ENCODE measurements at regions not wholly inside any gene's neighbourhood (a gene's known extent, or its start where the extent isn't known, plus 50 kb on each side); places are given as distances from the start of the nearest gene placed in this dataset.
"Not testable (repeated sequence)": the region's sequence is repeated elsewhere in the genome, so short reads cannot be mapped to it uniquely, and the experiment has no call there.

DNA sequence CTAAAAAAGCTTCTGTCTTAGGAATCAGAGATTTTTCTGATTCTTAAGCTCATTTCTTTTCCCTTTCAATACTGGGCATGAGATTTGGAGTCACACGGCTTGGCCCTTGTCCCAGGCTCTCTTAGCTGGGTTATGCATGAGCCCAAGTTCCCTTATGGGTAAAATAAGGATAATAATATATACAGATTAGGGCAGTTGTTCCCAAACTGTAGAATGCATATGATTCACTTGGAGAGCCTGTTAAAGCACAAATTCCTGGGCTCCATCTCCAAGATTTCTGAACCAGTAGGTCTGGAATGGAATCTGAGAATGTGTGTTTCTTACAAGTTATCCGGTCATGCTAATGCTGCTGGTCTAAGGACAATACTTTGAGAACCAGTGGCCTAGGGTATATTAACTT lies 154.0 kb downstream of the REEP3 start:
- DNase-seq = no peak

DNA sequence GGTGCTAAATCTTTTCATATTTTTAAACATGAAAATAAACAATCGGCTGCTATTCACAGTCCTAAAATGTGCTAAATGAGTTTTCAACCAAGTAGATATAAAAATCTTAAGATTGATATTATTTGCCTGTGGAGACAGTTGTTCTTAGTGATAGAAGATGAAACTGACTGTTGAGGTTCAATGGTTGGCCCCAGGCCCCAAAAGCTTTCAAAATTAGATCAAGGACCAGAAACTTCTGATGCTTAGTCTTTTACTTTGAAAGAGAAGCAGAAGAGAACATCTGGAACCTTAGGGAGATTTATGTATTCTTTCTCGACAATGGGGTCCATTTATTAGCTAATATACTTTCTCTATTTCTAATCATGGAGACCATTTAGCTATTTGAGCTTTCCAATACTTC lies 155.8 kb downstream of the REEP3 start:
- no peak for DNase-seq

DNA sequence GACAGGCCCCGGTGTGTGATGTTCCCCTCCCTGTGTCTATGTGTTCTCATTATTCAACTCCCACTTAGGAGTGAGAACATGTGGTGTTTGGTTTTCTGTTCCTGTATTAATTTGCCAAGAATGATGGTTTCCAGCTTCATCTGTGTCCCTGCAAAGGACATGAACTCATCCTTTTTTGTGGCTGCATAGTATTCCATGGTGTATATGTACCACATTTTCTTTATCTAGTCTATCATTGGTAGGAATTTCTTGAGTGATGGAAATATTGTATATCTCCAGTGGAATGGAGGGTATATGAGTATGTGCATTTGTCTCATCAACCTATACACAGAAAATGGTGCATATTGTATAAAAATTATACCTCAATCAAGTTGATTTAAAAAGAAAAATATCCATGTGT lies 159.3 kb downstream of the REEP3 start:
- DNase-seq = not testable (repeated sequence)

DNA sequence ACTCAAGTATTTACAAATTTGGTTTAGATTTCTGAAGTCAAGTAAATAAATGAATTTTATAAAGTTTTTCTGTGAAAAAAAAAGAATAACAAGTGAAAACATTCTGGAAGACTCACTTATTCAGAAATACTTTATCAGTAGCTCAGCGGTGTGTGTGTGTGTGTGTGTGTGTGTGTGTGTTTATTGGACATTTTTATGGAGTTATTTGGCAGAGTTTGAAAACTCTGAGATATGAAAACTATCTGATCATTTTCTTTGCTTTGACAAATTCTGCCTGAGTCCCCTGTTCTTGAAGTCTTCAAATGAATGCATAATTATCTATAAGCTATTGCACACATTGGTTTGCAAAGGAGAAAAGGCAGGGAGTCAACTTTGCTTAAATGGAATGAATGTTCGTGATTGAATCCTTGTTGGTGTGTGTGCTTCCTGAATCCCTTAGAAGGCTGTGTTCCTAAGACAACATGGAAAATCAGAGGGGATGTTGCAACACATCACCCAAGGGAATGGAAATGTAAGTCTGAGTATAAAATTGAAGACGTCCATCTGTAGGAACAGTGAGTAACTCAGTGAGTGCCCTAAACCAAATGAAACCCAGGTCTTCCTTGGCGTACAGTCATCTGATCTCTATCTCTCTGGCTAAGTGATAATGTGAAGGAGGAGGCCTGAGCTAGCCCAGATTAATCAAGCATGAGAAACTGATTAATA lies 160.9 kb downstream of the REEP3 start:
- DNase-seq = no peak

DNA sequence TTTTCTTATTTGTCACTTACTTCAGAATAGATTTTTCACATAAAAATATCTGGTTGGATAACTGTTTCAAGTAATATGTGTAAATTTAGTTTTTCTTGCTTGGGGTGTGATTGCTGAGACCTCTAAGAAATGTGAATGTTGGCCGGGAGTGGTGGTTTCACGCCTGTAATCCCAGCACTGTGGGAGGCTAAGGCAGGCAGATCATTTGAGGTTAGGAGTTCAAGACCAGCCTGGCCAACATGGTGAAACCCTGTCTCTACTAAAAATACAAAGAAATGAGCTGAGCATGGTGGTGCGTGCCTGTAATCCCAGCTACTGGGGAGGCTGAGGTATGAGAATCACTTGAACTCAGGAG lies 161.5 kb downstream of the REEP3 start:
- DNase-seq = not testable (repeated sequence)

DNA sequence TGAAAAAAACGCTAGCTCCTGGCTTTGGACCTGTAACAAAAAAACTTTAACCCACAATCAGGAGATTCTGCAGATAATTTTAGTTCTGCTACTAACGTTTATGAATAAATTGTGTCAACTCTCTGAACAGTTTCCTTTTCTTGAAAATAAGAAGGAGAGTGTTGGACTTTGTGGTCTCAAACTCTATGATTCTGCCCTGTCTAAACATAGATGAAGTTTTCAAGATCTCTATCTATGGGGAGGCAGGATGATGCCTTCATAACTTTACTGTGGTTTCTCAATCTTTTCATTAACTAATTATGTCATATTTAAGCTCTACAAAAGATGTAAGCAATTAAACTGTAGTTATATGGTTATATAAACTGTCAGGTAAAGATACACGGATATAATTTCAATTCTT lies 162.0 kb downstream of the REEP3 start:
- no peak for DNase-seq

DNA sequence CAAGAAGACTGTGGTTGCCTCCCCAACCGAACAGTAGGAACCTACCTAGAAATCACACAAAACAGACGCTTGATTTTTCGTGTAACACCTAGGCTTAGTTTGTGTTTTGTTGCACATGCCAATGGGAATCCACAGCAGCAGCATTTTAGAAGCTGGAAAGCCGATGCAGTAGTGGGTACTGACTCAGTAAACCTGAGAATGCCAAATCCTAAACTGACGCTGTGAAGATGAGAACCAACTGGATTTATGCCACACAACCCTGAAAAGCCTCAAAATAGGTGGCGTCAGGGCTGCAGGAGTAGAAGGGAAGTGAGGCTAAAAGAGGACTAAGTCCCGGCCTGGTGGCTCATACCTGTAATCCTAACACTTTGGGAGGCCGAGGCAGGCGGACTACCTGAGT lies 162.5 kb downstream of the REEP3 start:
- DNase-seq = no peak

DNA sequence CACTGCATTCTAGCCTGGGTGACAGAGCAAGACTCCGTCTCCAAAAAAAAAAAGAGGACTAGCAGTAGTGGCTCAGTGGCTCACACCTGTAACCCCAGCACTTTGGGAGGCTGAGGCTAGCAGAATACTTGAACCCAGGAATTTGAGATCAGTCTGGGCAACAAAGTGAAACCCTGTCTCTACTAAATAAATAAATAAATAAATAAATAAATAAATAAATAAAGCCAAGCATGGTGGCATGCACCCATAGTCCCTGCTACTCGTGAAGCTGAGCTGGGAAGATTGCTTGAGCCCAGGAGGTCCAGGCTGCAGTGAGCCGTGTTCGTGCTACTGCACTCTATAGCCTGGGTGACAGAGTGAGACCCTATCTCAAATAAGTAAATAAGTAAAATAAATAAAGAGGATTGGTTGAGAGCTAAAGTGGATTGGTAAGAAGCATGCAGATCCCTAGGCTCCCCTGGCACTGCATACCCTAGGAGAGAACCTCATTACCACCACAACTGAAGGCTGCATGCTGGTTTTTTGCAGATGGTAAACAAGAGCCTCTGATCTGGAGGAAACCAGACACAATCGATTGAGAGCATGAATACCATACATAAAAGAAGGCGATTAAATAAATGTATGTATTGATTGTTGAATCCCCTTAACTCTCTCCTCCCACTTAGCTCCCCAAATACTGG lies 163.2 kb downstream of the REEP3 start:
- no peak for DNase-seq

DNA sequence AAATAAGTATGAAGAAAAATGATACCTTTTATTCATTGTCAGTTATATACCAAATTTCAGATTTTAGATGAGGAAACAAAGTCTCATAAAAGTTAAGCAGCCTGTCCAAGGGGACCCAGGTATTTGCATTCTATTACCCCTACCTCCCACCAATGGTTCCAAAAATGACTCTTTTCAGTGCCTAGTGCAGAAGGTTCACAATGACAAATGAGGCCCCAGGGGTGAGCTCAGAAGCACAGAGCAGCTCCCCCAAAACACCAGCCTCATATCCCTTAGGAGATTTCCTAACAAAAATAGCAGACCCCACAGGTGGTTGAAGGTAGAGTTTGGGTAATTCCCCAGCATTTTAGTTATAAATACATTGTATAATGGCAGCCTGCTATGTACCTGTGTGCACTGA lies 168.6 kb downstream of the REEP3 start:
- no peak for DNase-seq

DNA sequence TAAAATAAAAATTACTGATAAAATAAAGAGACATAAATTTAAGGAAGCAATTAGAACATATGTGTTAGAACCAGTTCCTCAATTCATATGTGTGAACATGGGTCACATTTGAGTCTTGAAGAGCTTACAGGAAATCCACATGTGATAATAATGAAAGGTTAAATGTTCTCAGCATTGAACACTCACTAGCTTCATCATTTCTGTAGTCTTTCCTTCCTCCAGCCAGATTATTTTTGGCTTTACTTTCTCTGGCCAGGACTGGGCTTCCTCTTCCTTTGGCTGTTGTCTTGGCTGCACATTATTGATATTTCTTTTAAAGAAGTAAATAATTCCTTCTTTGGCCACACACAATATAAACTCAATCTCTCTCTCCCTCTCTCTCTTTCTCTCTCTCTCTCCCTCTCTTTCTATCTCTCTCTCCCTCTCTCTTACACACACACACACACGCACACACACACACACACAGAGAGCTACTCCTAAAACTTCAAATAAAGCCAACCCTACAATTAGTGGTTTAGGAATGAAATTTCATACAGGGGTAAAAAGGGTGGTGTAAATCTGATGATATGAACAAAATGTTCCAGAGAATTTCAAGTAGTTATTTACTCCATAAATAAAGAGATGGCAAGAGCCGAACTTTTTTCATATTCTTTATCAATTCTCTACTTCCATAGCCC lies 171.2 kb downstream of the REEP3 start:
- DNase-seq = no peak

DNA sequence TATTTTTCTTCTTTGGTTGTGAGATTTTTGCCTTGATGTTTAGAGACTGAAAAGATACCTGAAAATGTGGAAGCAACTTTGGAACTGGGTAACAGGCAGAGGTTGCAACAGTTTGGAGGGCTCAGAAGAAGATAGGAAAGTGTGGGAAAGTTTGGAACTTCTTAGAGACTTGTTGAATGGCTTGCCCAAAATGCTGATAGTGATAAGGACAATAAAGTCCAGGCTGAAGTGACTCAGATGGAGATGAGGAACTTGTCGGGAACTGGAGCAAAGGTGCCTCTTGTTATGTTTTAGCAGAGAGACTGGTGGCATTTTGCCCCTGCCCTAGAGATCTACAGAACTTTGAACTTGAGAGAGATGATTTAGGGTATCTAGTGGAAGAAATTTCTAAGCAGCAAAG lies 171.8 kb downstream of the REEP3 start:
- not testable (repeated sequence) for DNase-seq

DNA sequence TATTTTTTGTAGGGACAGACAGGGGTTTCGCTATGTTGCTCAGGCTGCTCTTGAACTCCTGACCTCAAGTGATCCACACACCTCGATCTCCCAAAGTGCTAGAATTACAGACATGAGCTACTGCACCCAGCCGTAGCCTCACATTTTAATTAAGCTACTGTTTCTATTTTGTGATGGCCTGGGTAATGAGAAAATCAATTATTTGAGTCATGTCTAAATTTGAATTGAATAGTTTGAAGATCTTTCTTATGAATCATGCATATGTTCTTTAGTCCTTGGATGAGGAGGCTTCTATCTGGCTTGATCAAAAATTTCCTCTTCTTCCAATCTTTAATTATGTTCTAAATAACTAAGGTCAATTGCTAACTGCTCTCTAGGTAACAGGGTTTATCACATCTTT lies 175.0 kb downstream of the REEP3 start:
- DNase-seq = no peak

DNA sequence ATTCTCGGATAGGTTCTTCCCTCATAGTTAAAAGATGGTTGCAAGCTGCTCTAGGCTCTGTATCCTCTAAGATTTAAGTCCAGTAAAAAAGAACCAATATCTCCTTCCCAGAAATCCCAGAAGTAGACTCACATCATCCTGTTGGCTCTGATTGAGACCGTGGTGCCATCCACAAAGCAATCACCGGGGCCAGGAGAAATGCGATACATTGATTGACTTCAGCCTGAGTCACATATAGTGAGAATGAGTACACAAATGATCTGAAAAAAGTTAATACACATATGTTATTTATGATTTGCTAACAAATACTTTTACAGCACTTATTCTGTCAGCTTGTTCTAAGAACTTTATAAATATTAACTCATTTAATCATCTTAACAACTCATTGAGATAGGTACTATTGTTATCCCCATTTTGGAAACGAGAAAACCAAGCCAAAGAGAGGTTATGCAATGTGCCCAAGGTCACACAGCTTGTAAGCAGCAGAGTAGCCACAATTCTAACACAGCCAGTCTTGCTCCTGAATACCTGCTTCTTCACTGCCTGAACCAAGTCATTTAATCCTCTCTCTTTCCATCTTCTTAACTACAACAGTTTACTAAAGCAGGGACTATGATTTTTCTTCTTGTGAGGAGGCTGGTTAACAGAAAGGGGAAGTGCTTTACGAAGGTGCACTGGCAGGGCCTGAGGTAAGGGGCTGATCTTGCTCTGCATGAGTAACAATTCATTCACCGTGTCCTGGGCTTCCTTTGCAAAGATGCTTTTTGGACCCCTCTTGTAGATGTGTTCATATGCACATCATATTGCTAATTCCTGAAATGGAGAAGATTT lies 177.0 kb downstream of the REEP3 start:
- DNase-seq = no peak

DNA sequence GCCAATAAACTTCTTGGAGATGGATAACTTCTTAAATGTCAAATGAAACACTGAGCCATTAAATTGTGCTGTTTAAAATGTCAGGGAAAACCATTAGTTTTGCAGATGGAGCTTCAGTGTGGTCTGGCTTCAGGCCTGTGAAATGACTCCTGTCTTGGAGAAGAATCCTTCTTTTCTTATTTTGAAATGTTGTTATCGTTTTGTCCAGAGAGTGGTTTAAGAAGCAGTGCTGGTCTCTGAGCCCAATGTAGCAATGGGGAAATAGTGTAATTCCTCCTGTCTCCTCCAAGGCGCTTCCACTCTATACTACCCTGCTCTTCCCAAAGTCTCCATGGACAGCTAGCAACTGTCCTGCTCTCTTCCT lies 177.6 kb downstream of the REEP3 start:
- DNase-seq = no peak

DNA sequence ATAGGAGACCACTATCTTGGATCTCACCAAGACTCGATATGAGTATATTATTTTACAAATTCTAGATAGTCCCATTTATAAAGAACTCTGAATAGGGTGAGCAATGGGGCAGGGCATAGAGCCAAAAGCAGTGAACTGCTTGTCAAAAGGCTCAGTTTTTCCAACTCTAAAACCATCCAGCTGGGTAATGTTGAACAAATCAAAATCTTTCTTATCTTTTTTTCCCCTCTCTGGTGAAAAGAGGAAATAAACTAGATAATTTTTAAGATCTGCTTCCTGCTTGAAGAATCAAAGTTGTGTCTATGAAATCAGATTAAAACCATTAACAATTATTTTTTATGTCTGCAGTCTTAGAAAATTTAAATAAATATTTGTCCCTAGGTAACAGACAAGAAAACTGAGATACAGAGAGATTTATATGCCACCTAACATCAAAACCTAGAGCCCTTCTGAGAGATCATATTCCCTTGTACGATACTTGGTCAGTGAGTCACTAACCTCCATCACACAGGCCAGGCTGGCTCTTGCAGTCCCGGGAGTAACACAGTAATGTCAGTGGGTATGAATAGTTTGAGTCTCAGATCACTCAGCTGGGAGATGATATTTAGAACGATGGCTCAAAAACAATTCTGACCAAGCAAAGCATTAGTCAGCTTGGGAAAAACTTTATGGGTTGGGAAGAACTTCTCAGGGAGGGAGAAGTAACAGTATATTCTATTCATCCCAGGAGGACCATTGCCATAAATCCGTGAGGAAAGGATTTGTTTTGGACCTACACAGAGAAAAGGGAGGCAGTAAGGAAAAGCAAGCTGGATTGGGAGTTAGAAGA lies 178.8 kb downstream of the REEP3 start:
- no peak for DNase-seq

DNA sequence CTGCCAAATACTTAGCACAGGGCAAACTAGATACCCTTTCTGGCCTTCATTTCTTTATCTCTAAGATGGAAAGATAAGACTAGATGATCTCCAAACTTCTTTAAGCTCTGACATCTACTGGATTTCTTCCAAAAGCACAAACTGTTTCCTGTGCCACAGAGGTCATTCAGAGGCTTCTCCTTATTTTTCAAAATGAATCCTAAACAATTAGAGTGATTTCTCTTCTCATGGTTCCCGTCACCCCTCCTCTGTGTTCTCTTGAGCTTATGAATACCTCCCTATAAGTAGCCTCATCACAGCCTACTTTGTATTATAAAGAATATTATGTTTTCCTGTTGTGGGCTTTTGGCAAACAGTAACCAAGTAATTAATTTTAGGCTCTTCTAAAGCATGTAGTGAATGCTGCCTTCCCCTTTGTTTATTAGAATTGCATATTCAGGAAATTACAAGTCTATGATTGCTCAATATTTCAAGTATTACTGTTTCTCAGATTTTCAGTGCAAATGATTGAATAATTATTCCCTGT lies 179.5 kb downstream of the REEP3 start:
- DNase-seq = no peak

DNA sequence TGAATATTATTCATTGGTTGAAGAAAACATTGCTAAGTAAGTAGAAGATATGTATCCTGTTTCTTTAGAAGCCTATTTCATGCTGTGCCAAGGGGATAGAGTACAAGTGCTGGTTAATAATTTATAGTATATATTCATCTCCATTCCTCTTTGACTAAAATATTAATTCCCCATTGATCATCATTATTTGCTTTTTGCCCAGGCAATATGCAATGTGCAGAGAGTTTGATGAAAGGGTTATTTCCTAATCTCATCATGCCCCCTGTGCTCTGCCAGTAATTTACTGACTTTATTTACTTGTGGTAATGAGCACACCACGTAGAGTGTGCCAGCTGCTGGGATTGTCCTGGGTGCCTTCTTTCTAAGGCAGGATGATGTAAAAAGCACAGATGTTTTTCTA lies 180.9 kb downstream of the REEP3 start:
- no peak for DNase-seq

DNA sequence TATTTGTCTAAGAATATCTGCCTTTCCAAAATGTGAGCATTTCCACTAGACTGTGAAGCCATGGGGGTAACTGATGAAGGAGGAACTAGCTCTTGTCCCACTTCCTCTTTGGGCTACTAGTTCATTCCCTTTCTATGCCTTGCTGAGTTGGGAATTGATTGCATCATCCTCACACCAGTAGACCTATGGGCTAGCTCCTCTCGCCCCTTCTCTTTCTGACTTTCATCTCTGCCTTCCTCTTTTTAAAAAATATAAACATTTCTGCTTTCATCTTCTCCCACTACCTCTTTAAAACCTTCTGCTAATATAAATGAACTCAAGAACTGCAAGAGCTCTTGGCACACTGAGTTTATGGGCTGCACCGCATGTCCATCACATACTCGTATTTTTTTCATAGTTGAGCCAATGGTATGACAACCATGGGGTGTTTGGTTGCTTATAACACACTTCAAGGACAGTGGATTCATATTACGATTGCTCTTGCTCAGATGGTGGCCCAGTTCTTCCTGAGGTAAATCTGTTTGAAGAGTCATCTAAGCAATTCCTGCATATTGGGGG lies 182.0 kb downstream of the REEP3 start:
- no peak for DNase-seq

DNA sequence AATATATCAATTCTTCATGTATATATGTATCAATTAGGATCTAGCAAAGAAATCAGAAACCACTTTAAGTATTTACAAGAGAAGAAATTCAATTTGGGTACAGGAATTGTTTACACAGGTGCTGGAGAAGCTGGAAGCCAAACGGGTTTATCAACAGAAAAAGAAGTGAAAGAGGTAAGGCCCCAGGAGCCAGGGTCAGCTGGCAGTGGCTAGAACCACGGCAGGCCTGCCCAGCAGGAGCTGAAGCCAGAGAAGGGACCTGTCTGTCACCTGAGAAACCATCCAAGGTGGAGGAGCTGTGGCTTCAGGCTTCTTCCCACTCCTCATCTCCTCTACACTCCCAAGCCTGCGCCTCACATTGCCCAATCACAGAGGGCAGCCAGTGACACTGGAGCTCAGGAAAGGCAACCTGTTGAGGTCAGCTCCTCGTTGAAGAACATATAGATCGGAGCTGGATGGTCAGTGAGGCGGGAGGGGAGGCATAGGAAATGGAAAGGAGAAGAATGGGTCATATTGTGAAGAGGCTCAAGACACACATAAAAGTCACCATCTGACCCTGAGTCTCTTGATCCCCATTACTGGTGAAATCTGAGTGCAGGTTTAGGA lies 182.6 kb downstream of the REEP3 start:
- no peak for DNase-seq

DNA sequence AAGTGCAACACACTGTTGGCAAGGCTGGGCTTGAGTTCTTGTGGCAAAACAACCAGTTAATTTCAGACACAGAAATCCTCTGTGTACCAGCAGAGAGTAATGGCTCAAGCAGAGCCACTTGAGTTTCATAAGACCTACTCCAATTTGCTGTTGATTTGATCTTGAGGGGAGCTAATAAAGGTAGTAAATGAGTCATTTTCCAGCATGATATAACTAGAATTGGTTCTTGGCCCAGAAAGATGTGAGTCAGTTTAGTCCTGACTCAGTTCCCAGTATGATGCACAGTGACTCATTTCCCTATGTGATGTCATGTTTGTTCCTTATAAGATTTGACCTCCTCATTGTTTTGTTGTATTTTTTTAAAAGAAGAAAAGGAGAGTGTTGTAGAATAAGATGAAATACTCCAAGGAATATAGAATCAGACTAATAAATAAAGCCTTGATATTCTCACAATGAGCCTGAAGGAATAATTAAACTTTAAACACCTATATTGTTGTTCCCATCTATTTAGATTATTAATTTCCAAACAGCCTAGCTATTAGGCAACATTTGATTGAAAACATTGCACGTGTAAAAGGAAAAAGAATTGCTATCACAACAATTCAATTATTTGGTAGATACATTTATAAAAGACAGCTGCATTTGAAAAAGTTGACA lies 186.2 kb downstream of the REEP3 start:
- DNase-seq = no peak

DNA sequence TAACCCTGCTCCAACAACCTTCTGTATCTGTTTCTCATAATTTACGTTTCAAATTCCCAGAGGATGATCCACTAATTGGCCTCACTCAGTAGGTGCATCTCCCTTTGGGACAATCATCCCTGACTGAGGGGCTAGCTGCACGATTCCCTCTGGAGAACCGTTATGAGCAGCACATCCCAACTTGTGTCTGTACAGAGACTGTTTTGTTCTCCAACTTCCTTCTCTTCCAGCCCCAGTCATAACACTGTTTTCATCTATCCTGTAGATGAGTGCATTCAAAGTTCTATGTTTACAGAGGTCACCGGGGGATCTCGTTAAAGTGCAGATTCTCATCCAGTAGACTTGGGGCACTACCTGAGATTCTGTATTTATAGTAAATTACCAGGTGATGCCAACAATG lies 187.2 kb downstream of the REEP3 start:
- no peak for DNase-seq

Measured in KG1 (cell line).